Osteoblast (primary cell): ENCODE measurements at regions not wholly inside any gene's neighbourhood (a gene's known extent, or its start where the extent isn't known, plus 50 kb on each side); places are given as distances from the start of the nearest gene placed in this dataset.
A peak's percentile ranks its signal among the peaks of the same experiment; 100 is the strongest.

ENCODE experiments used
- DNase-seq: peaks from one replicate; pipeline ENCODE4 v3.0.0; 2011; ENCODE audit warnings: low spot score, mixed read lengths; ENCODE audit not compliant: insufficient read length; ENCODE audit errors: missing footprints
- H2AFZ ChIP-seq: 2 replicates; pipeline ENCODE4 v1.6.0; 2011; ENCODE audit warnings: mild to moderate bottlenecking, low read length
- H3K27ac ChIP-seq: 2 replicates; pipeline ENCODE4 v1.5.1; 2011; ENCODE audit warnings: mild to moderate bottlenecking, low read depth, low read length, moderate library complexity
- H3K27me3 ChIP-seq: 2 replicates; pipeline ENCODE4 v1.6.0; 2012; ENCODE audit warnings: mild to moderate bottlenecking, control low read depth, inconsistent platforms, low read length, moderate library complexity; ENCODE audit not compliant: insufficient read depth
- H3K36me3 ChIP-seq: 2 replicates; pipeline ENCODE4 v1.5.1; 2011; ENCODE audit warnings: mild to moderate bottlenecking, low read length, control low read depth, moderate library complexity; ENCODE audit not compliant: insufficient read depth
- H3K4me1 ChIP-seq: 2 replicates; pipeline ENCODE4 v1.5.1; 2011; ENCODE audit warnings: mild to moderate bottlenecking, low read length, control low read depth, moderate library complexity; ENCODE audit not compliant: insufficient read depth
- H3K4me2 ChIP-seq: 2 replicates; pipeline ENCODE4 v1.6.0; 2011; ENCODE audit warnings: mild to moderate bottlenecking, low read length; ENCODE audit not compliant: insufficient read depth
- H3K4me3 ChIP-seq: fragments of 200-600 bp; sonication (generic); 3 replicates; pipeline ENCODE4 v1.5.1; 2012; ENCODE audit warnings: mild to moderate bottlenecking, low read length, inconsistent platforms; ENCODE audit not compliant: insufficient read depth
- H3K79me2 ChIP-seq: 2 replicates; pipeline ENCODE4 v1.6.0; 2012; ENCODE audit warnings: mild to moderate bottlenecking, low read length, control low read depth, inconsistent platforms; ENCODE audit not compliant: insufficient read depth
- H3K9me3 ChIP-seq: 2 replicates; pipeline ENCODE4 v1.5.1; 2011; ENCODE audit warnings: low read depth, low read length, control low read depth
- H4K20me1 ChIP-seq: 2 replicates; pipeline ENCODE4 v1.6.0; 2012; ENCODE audit warnings: mild to moderate bottlenecking, low read length, control low read depth; ENCODE audit not compliant: insufficient read depth
- TF ChIP-seq, protein P1 (sequence below): IDR thresholded peaks from 2 replicates; pipeline ENCODE4 v1.5.1; 2011; ENCODE audit warnings: mild to moderate bottlenecking, low read depth, low read length, moderate library complexity; ENCODE audit errors: extremely low read depth

DNA sequence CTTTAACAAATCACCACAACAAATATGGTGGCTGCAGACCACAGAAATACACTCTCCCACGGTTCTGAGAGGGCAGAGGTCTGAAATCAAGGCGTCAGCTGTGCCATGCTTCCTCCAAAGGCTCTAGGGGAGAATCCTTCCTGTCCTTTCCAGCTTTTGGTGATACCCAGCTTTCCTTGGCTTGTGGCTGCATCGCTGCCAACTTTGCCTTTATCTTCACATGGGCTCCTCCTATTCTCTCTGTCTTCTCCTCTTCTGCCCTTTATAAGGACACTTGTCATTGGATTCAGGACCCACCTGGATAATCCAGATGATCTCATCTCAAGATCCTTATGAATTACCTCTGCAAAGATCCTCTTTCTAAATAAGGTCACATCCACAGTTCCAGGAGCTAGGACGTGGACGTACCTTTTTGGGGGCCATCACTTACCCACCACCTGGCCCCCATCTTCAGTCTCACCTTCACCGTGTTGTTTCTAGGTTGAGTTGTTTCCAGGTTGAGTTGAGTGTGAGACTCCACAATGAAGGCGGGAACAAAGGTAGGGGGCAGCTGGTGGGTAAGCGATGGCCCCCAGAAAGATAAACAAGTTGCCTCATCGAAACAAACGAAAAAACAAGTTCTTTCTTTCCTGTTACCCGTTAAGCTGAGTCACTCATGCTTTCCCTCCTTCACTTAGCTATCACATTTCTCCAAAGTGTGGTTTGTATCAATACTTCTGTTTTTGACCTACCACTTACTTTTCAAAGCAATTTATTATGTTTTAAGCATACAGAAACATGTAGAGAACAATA, 68.9 kb upstream of the SLC22A16 start:
- H3K27me3 ChIP-seq: no peaks in the 10 kb centered on the region
- H3K9me3 ChIP-seq: no peaks in the 10 kb centered on the region
- no peaks in the 10 kb centered on the region for H3K79me2 ChIP-seq
- H3K36me3 ChIP-seq: no peaks in the 10 kb centered on the region
- no peaks in the 10 kb centered on the region for H4K20me1 ChIP-seq
- no peak overlapping the region for H3K4me3 ChIP-seq
- peak overlapping the region; percentile 11 for H2AFZ ChIP-seq
- peaks cover 34% of the 10 kb centered on the region for H3K4me1 ChIP-seq
- DNase-seq: no peak
- peak overlapping the region; percentile 61 for H3K4me2 ChIP-seq
- TF ChIP-seq, protein P1, sequence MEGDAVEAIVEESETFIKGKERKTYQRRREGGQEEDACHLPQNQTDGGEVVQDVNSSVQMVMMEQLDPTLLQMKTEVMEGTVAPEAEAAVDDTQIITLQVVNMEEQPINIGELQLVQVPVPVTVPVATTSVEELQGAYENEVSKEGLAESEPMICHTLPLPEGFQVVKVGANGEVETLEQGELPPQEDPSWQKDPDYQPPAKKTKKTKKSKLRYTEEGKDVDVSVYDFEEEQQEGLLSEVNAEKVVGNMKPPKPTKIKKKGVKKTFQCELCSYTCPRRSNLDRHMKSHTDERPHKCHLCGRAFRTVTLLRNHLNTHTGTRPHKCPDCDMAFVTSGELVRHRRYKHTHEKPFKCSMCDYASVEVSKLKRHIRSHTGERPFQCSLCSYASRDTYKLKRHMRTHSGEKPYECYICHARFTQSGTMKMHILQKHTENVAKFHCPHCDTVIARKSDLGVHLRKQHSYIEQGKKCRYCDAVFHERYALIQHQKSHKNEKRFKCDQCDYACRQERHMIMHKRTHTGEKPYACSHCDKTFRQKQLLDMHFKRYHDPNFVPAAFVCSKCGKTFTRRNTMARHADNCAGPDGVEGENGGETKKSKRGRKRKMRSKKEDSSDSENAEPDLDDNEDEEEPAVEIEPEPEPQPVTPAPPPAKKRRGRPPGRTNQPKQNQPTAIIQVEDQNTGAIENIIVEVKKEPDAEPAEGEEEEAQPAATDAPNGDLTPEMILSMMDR: no peak
- H3K27ac ChIP-seq: no peak overlapping the region

DNA sequence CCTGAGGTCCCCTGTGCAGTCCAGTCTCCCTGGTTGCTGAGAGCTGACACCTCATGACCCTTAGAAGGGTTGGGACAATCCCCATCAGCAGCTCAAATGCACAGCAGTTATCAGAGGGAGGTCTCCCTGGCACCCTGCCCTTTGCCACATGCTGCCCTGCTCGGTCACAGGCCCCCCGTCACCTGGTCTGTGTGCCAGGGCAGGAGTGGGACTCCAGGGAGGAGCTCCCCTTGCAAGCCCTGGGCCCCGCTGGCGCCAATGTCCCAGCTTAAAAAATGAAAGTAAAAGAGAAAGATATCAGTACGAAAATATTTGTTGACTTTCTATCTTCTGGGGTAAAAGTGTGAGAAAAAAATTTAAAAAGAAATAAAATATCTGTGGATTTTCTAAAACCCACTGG, 68.1 kb upstream of the SLC22A16 start:
- H4K20me1 ChIP-seq: no peaks in the 10 kb centered on the region
- H3K9me3 ChIP-seq: no peaks in the 10 kb centered on the region
- H3K4me2 ChIP-seq: peak overlapping the region; percentile 61
- H3K36me3 ChIP-seq: no peaks in the 10 kb centered on the region
- TF ChIP-seq, protein P1: no peak
- no peaks in the 10 kb centered on the region for H3K27me3 ChIP-seq
- peak overlapping the region; percentile 47 for H3K4me3 ChIP-seq
- H3K79me2 ChIP-seq: no peaks in the 10 kb centered on the region
- peak overlapping the region; percentile 73 for H2AFZ ChIP-seq
- peaks cover 34% of the 10 kb centered on the region for H3K4me1 ChIP-seq
- no peak overlapping the region for H3K27ac ChIP-seq
- peak; percentile 38 for DNase-seq

DNA sequence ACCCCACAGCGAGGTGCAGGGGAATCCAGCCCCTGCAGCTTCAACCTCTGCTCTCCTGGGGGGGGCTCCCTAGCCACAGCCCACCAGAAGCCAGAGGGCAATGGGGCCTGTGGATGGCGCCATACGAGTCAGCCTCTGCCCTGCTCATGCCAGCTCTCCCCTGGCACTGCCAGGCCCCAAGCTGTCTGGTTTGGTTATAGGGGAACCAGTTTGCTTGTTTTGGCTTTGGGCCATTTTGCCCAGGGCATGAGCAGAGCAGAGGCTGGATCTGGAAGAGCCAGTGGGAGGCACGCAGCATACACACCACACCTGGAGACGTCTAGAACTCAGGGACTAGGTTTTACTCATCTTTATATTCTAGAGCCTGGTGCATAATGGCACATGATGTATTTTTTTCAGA, 66.7 kb upstream of the SLC22A16 start:
- peaks cover 32% of the 10 kb centered on the region for H3K4me1 ChIP-seq
- TF ChIP-seq, protein P1: no peak

DNA sequence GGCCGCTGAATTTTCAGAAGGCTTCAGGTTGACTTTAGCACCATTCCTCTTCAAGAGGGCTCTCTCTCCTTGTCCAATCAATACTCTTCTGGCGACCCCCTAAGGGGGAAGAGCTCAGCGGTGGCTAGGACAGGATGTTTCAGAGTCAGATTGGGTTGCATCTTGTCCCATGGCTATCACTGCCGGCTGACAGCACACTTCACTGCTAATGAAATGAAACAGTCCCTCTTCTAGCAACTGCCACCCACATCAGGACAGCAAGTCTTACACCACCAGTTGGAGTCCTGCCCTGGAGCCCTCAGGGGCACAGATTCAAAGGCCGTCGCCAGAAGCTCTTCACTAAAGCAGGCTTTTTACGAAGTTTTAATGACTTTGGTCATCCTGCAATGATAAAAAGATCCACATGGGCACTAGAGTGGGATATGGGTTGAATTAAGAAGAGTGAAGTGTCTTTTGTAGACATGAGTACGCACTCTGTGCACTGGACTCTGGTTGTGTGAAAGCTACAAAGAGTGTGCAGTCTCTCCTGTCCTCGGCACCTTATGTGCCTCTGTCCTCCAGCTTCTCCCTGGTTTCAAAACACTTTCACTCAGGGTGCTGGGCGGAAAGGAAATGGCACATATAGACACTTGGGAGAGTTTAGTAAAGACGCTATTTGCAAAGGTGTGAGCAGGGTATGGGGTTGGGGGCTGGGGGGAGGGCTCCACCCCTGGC, 66.1 kb upstream of the SLC22A16 start:
- peak overlapping the region; percentile 46 for H3K4me2 ChIP-seq
- no peaks in the 10 kb centered on the region for H3K36me3 ChIP-seq
- H3K4me3 ChIP-seq: peak overlapping the region; percentile 20
- no peak for DNase-seq
- no peaks in the 10 kb centered on the region for H3K79me2 ChIP-seq
- H3K4me1 ChIP-seq: peaks cover 31% of the 10 kb centered on the region
- peak overlapping the region; percentile 65 for H3K27ac ChIP-seq
- H3K9me3 ChIP-seq: no peaks in the 10 kb centered on the region
- H2AFZ ChIP-seq: peak overlapping the region; percentile 21
- no peaks in the 10 kb centered on the region for H4K20me1 ChIP-seq
- TF ChIP-seq, protein P1: peak; percentile 7
- H3K27me3 ChIP-seq: no peaks in the 10 kb centered on the region

More for the DNA sequence above, 66.7 kb upstream of the SLC22A16 start:
- Histone ChIP-seq H3K27me3 (no peaks in the 10 kb centered on the region), H3K79me2 (no peaks in the 10 kb centered on the region), H2AFZ (no peak overlapping the region), H3K9me3 (no peaks in the 10 kb centered on the region), H3K27ac (no peak overlapping the region), H3K36me3 (no peaks in the 10 kb centered on the region), H4K20me1 (no peaks in the 10 kb centered on the region), H3K4me3 (no peak overlapping the region), H3K4me2 (no peak overlapping the region)
- DNase-seq: no peak
